RWPE2 (cell line): ENCODE measurements at regions not wholly inside any gene's neighbourhood (a gene's known extent, or its start where the extent isn't known, plus 50 kb on each side); places are given as distances from the start of the nearest gene placed in this dataset.

Experiments used
- ATAC-seq: fragments of 200-7000 bp; cut with Tn5 transposase; 3 replicates; pipeline ENCODE4 v1.9.1; 2021; ENCODE audit warnings: low read depth
- DNase-seq: peaks from one replicate; pipeline ENCODE4 v3.0.0-alpha.2; 2020; ENCODE audit warnings: low spot score
- H3K27ac ChIP-seq: fragments of 450-650 bp; 2 replicates; pipeline ENCODE4 v1.5.1; 2017; ENCODE audit warnings: mild to moderate bottlenecking; ENCODE audit not compliant: poor library complexity, severe bottlenecking
- H3K27me3 ChIP-seq: fragments of 250-450 bp; sonication (Bioruptor Pico); 2 replicates; pipeline ENCODE4 v1.5.1; 2021; ENCODE audit warnings: mild to moderate bottlenecking, moderate library complexity; ENCODE audit not compliant: insufficient read depth, poor library complexity, severe bottlenecking
- H3K36me3 ChIP-seq: fragments of 250-450 bp; sonication (Bioruptor Pico); 2 replicates; pipeline ENCODE4 v1.5.1; 2020; ENCODE audit warnings: low read depth, mild to moderate bottlenecking, moderate library complexity
- H3K4me1 ChIP-seq: fragments of 250-450 bp; sonication (Bioruptor Pico); 2 replicates; pipeline ENCODE4 v1.5.1; 2021; ENCODE audit warnings: mild to moderate bottlenecking, moderate library complexity; ENCODE audit not compliant: insufficient read depth, poor library complexity, severe bottlenecking
- H3K4me3 ChIP-seq: fragments of 250-450 bp; sonication (Bioruptor Pico); 2 replicates; pipeline ENCODE4 v1.5.1; 2021; ENCODE audit warnings: mild to moderate bottlenecking, moderate library complexity; ENCODE audit not compliant: severe bottlenecking
- H3K9me3 ChIP-seq: fragments of 250-450 bp; sonication (Bioruptor Pico); 2 replicates; pipeline ENCODE4 v1.5.1; 2021; ENCODE audit warnings: mild to moderate bottlenecking, moderate library complexity; ENCODE audit not compliant: severe bottlenecking
- CTCF ChIP-seq: fragments of 450-650 bp; IDR thresholded peaks from one replicate; pipeline ENCODE4 v1.5.1; 2017; ENCODE audit warnings: mild to moderate bottlenecking, moderate library complexity; ENCODE audit not compliant: poor library complexity, severe bottlenecking

DNA sequence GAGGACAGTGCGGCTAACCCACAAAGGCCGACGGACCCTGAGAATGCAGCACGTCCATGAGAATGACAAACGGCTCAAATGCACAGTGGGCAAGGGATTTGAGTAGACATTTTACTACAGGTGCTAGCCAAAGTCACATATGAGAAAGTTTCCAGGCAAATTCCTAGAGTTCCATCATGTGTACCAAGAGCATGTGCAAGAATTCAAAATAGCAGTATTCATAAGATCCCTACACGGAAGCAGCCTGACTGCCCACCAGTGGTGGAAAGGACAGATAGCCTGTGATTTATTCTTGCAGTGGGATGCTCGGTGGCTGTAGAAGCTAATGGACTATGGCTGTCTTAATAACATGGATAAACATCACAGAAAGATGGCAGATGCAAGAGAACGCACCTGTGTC is 68.0 kb downstream of the RGS12 start:
- Histone ChIP-seq H3K4me1 (no peaks in the 10 kb centered on the region), H3K27ac (no peak overlapping the region), H3K4me3 (no peak overlapping the region), H3K36me3 (no peaks in the 10 kb centered on the region), H3K9me3 (no peaks in the 10 kb centered on the region), H3K27me3 (no peaks in the 10 kb centered on the region)
- no peak for DNase-seq
- TF ChIP-seq CTCF, result no peak
- no peak for ATAC-seq

- no peak for TF ChIP-seq CTCF
- no peaks in the 10 kb centered on the region for H3K9me3 ChIP-seq
- DNase-seq (no peak), ATAC-seq (no peak)
- no peaks in the 10 kb centered on the region for H3K4me1 ChIP-seq
- H3K27ac ChIP-seq, result no peak overlapping the region
- H3K27me3 ChIP-seq, result no peaks in the 10 kb centered on the region
- no peak overlapping the region for H3K4me3 ChIP-seq
- no peaks in the 10 kb centered on the region for H3K36me3 ChIP-seq
Observed at GRCh38 chr4:3361406-3361805, 68.6 kb downstream of the RGS12 start.

DNA sequence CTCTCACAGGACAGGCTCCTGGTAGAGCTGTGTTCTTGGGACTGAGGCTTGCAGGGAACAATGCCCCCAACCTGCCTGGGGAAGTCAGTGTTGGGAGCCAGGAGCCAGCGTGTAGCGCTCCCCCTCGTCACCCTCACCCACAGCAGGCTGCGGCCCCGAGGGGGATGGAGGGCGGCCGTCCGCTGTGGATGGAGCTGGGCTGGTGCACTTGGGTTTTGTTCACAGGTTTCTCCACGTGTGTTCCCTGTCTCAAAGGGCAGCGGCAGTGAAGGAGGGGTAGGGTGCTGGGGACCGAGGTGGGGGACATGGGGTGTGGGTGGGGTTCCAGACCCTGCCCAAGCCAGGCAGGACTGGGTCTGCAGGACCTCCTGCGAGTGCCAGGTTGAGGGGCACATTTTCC is 69.1 kb downstream of the RGS12 start:
- ATAC-seq (no peak), DNase-seq (no peak)
- no peaks in the 10 kb centered on the region for H3K4me1 ChIP-seq
- TF ChIP-seq CTCF, result no peak
- no peak overlapping the region for H3K27ac ChIP-seq
- no peaks in the 10 kb centered on the region for H3K9me3 ChIP-seq
- no peak overlapping the region for H3K4me3 ChIP-seq
- no peaks in the 10 kb centered on the region for H3K27me3 ChIP-seq
- no peaks in the 10 kb centered on the region for H3K36me3 ChIP-seq

GRCh38 chr4:3362431-3363287 is 69.8 kb downstream of the RGS12 start:
- ATAC-seq (no peak), DNase-seq (no peak)
- Histone ChIP-seq H3K27ac (no peak overlapping the region), H3K27me3 (no peaks in the 10 kb centered on the region), H3K4me3 (no peak overlapping the region), H3K4me1 (no peaks in the 10 kb centered on the region), H3K9me3 (no peaks in the 10 kb centered on the region), H3K36me3 (no peaks in the 10 kb centered on the region)
- TF ChIP-seq CTCF, result no peak

DNA sequence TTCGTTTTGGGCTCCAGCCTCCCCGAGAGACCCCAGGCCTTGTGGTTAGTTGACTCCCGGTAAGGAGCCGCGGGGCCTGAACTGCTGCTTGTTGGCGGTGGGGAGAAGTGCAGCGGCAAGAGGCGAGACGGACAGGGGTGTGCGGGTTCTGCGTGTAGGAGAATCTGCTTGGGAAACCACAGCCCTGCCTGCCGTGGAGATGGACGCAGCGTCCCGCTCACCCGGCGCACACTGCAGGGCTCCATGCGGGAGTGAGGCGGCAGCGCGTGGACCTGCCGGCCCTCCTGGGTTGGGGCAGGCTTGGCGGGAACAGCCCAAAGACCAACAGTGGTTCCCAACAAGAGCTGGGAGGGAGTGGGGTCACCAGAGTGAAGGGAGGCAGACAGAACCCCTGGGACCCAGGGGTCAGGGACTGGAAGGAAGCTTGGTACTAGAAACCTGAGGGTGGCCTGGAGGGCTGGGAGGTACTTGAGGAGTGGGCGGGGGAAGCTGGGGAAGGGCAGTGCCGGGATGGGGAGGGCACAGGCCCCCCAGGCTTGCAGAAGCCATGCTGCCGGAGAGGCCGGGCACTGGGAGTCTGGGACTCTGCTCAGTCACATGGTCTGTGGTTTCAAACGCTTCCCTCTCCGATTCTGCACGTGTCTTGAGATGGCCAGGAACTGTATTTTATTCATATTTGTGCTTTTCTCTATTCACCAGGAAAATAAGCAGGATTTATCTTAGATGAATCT is 70.8 kb downstream of the RGS12 start:
- TF ChIP-seq CTCF, result no peak
- H3K36me3 ChIP-seq, result no peaks in the 10 kb centered on the region
- DNase-seq (no peak), ATAC-seq (no peak)
- H3K4me1 ChIP-seq, result no peaks in the 10 kb centered on the region
- H3K27ac ChIP-seq, result no peak overlapping the region
- no peaks in the 10 kb centered on the region for H3K27me3 ChIP-seq
- H3K9me3 ChIP-seq, result no peaks in the 10 kb centered on the region
- no peak overlapping the region for H3K4me3 ChIP-seq
